B cell (primary cell): ENCODE measurements at regions not wholly inside any gene's neighbourhood (a gene's known extent, or its start where the extent isn't known, plus 50 kb on each side); places are given as distances from the start of the nearest gene placed in this dataset.

Experiments
- ATAC-seq: fragments of 200-7000 bp; cut with Tn5 transposase; one replicate; pipeline ENCODE4 v1.10.0; 2021; ENCODE audit warnings: low read depth, mild to moderate bottlenecking, moderate number of reproducible peaks, moderate library complexity
- CTCF ChIA-PET: fragments of 350-600 bp; sonication (Branson Sonifier 250); formaldehyde crosslinking; loops from one replicate; lab custom pipeline; 2021; ENCODE audit warnings: antibody characterized with exemption, inconsistent platforms; lab: Charles Lee
- POLR2A ChIA-PET: fragments of 350-600 bp; sonication (Branson Sonifier 250); formaldehyde crosslinking; loops from one replicate; lab custom pipeline; 2021; ENCODE audit warnings: antibody characterized with exemption; lab: Charles Lee
- DNase-seq: peaks from one replicate; pipeline ENCODE4 v3.0.0; 2013
- H2AFZ ChIP-seq: 2 replicates; pipeline ENCODE4 v1.6.1; 2012; ENCODE audit warnings: mild to moderate bottlenecking, low read depth, low read length; ENCODE audit not compliant: insufficient read depth, poor library complexity, severe bottlenecking
- H3K27ac ChIP-seq, 2 donors: 1 replicate in 1 of 2; 2 replicates in 1 of 2; pipeline ENCODE4 v1.5.1; 2012 to 2013; ENCODE audit warnings: low read length in 2 of 2, mild to moderate bottlenecking in 2 of 2, moderate library complexity in 1 of 2
- H3K27me3 ChIP-seq, 4 experiments: fragments of 200-600 bp in 1 of 4; sonication (generic) in 1 of 4; replicated peaks in 1 of 4; 1 replicate in 2 of 4; 2 replicates in 2 of 4; pipeline versions ENCODE4 v1.6.1 to v1.7.0; 2013 to 2016; ENCODE audit warnings: low read length in 3 of 4, mild to moderate bottlenecking in 2 of 4, mixed read lengths in 1 of 4, moderate library complexity in 1 of 4; ENCODE audit not compliant: insufficient read depth in 4 of 4, control insufficient read depth in 3 of 4; ENCODE audit errors: control extremely low read depth in 1 of 4
- H3K36me3 ChIP-seq, 2 experiments: replicated peaks in 1 of 2; 1 replicate in 1 of 2; 2 replicates in 1 of 2; pipeline versions ENCODE4 v1.6.1 to v1.7.1; 2013; ENCODE audit warnings: low read length in 1 of 2; ENCODE audit not compliant: insufficient read depth in 2 of 2, control insufficient read depth in 1 of 2; ENCODE audit errors: control extremely low read depth in 1 of 2, extremely low read depth in 1 of 2
- H3K4me1 ChIP-seq, 2 donors: fragments of 200-600 bp in 1 of 2; sonication (generic) in 1 of 2; 1 replicate in 1 of 2; 2 replicates in 1 of 2; pipeline versions ENCODE4 v1.5.1 to v1.6.1; 2013 to 2017; ENCODE audit warnings: low read length in 2 of 2; ENCODE audit not compliant: control insufficient read depth in 2 of 2, insufficient read depth in 2 of 2
- H3K4me2 ChIP-seq: replicated peaks from 2 replicates; pipeline ENCODE3; 2012; ENCODE audit warnings: mild to moderate bottlenecking, low read depth, low read length; ENCODE audit not compliant: poor library complexity, severe bottlenecking
- H3K4me3 ChIP-seq, 5 experiments: fragments of 200-600 bp in 1 of 5; sonication (generic) in 1 of 5; 1 replicate in 3 of 5; 2 replicates in 2 of 5; pipeline versions ENCODE4 v1.5.1 to v1.7.0; 2011 to 2016; ENCODE audit warnings: low read length in 4 of 5, mild to moderate bottlenecking in 4 of 5, low read depth in 2 of 5, control low read depth in 1 of 5, moderate library complexity in 1 of 5; ENCODE audit not compliant: insufficient read depth in 1 of 5; ENCODE audit errors: control extremely low read depth in 1 of 5, extremely low read depth in 1 of 5
- H3K79me2 ChIP-seq: fragments of 200-600 bp; sonication (generic); one replicate; pipeline ENCODE4 v1.6.0; 2016; ENCODE audit warnings: low read length; ENCODE audit not compliant: control insufficient read depth, insufficient read depth
- H3K9ac ChIP-seq: fragments of 200-600 bp; sonication (generic); 2 replicates; pipeline ENCODE4 v1.6.1; 2017; ENCODE audit warnings: mild to moderate bottlenecking, low read length, moderate library complexity
- H3K9me3 ChIP-seq, 3 donors: one replicate each; pipeline versions ENCODE4 v1.6.1 to v1.7.1; 2013; ENCODE audit warnings: low read length in 2 of 3; ENCODE audit not compliant: control insufficient read depth in 2 of 3, insufficient read depth in 1 of 3; ENCODE audit errors: control extremely low read depth in 1 of 3
- H4K20me1 ChIP-seq: 2 replicates; pipeline ENCODE4 v1.6.0; 2012; ENCODE audit warnings: mild to moderate bottlenecking, low read length; ENCODE audit not compliant: insufficient read depth, control insufficient read depth, poor library complexity, severe bottlenecking
- H3K27ac Mint-ChIP-seq: one replicate; pipeline ENCODE4 v1.8.0; 2021; ENCODE audit warnings: mixed read lengths
- H3K27me3 Mint-ChIP-seq: one replicate; pipeline ENCODE4 v1.8.0; 2021; ENCODE audit warnings: mixed read lengths
- H3K4me1 Mint-ChIP-seq: one replicate; pipeline ENCODE4 v1.8.0; 2021; ENCODE audit warnings: mixed read lengths
- H3K4me3 Mint-ChIP-seq: one replicate; pipeline ENCODE4 v1.8.0; 2021; ENCODE audit warnings: mixed read lengths
- H3K9me3 Mint-ChIP-seq: one replicate; pipeline ENCODE4 v1.8.0; 2022; ENCODE audit warnings: mixed read lengths; ENCODE audit not compliant: insufficient read depth
- CTCF ChIP-seq: fragments of 200-600 bp; IDR thresholded peaks from one replicate; pipeline ENCODE4 v1.8.0; 2022; ENCODE audit warnings: antibody characterized with exemption, mild to moderate bottlenecking
- EZH2 ChIP-seq: IDR thresholded peaks from 2 replicates; pipeline ENCODE4 v1.6.1; 2012; ENCODE audit warnings: borderline replicate concordance, low read depth, mild to moderate bottlenecking, moderate library complexity, low read length; ENCODE audit not compliant: insufficient read depth, poor library complexity, severe bottlenecking
- WGBS: methylation state at CpG from one replicate; pipeline ENCODE4 v1.1.5; 2013; ENCODE audit warnings: missing lambda C conversion rate; ENCODE audit not compliant: insufficient coverage; 5-methylcytosine and 5-hydroxymethylcytosine counted together
- intact Hi-C: fragments of 100-400 bp; cut with micrococcal nuclease; formaldehyde crosslinking; loops from one replicate; pipeline ENCODE4 v1.10.0; 2022

DNA sequence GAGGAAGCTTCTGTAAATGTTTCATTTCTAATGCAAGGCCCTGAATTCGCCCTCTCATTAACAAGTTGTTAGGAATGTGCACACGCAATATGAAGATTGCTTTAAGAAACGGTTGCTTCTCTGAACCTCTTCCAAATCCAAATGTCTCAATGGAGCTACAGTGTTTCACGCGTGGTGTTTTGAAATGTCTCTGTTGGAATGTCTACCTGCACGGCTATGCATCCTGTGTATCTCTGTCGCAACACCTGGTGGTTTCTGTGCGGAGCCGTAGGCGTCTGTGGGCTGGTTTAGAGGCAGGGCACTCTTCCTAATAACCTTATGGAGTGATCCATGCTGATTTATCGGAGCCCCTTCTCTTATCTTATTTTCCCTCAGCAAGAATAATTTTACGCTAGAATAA lies 1584.2 kb upstream of the SLC10A2 start:
- ChIA-PET CTCF (no interaction called here), POLR2A (no interaction called here)
- Histone ChIP-seq H3K79me2 (no peaks in the 10 kb centered on the region), H3K9me3 (peaks cover 0 to 6% (median 0%) of the 10 kb centered on the region in 3 donors), H3K27ac (no peak overlapping the region), H3K36me3 (no peaks in the 10 kb centered on the region), H3K4me1 (no peaks in the 10 kb centered on the region), H3K9ac (no peak overlapping the region), H4K20me1 (no peaks in the 10 kb centered on the region), H3K4me3 (no peak overlapping the region), H3K4me2 (no peak overlapping the region), H2AFZ (no peak overlapping the region), H3K27me3 (no peaks in the 10 kb centered on the region)
- no peak for DNase-seq
- Mint-ChIP-seq H3K27me3 (no peaks in the 10 kb centered on the region), H3K9me3 (peaks cover 6% of the 10 kb centered on the region), H3K4me1 (no peaks in the 10 kb centered on the region), H3K27ac (no peak overlapping the region), H3K4me3 (no peak overlapping the region)
- 96% methylated on average over 10 of the region's 12 CpGs for WGBS
- intact Hi-C loops: no loop called here
- no peak for TF ChIP-seq EZH2
- no peak for TF ChIP-seq CTCF
- no peak for ATAC-seq

- DNase-seq: no peak
- ChIA-PET CTCF (no interaction called here), POLR2A (no interaction called here)
- 98% methylated on average over 9 of the region's 11 CpGs for WGBS
- Histone ChIP-seq H3K27me3 (no peaks in the 10 kb centered on the region), H4K20me1 (no peaks in the 10 kb centered on the region), H2AFZ (no peak overlapping the region), H3K27ac (no peak overlapping the region), H3K4me2 (no peak overlapping the region), H3K36me3 (no peaks in the 10 kb centered on the region), H3K4me3 (no peak overlapping the region), H3K4me1 (no peaks in the 10 kb centered on the region), H3K9ac (no peak overlapping the region), H3K79me2 (no peaks in the 10 kb centered on the region), H3K9me3 (peaks cover 0 to 3% (median 0%) of the 10 kb centered on the region in 3 donors)
- no peak for TF ChIP-seq CTCF
- TF ChIP-seq EZH2: no peak
- no peak overlapping the region for H3K4me3 Mint-ChIP-seq
- no peak for ATAC-seq
- H3K4me1 Mint-ChIP-seq: no peaks in the 10 kb centered on the region
- no peaks in the 10 kb centered on the region for H3K27me3 Mint-ChIP-seq
- intact Hi-C loops: no loop called here
- no peak overlapping the region for H3K27ac Mint-ChIP-seq
- H3K9me3 Mint-ChIP-seq: peaks cover 3% of the 10 kb centered on the region
Measured at GRCh38 chr13:104648291-104648690, 1582.1 kb upstream of the SLC10A2 start.
